ENCODE measurements at regions not wholly inside any gene's neighbourhood (a gene's known extent, or its start where the extent isn't known, plus 50 kb on each side); places are given as distances from the start of the nearest gene placed in this dataset.

DNA sequence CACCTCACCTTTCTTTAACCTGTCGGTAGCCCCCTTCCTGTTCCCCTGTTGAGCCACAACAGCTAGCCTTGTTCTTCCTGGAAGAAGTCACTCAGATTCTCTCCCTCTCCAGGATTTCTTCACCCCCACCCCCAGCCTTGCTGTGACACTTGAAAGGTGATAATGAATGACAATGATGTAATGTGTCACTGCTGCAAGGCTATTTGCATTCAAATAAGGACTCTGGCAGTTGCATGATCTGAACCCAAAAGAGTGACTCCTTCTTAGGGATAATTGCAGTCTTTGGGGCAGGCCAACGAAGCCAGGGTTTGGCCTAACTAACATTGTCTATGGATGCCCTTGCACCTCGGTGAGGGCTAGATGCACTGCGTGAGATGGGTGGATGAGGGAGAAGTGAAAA is 154.4 kb upstream of the CLINT1 start:
- TF ChIP-seq POLR2A (IDR thresholded peaks at IDR 0.05): no peak
- TF ChIP-seq, protein P1, sequence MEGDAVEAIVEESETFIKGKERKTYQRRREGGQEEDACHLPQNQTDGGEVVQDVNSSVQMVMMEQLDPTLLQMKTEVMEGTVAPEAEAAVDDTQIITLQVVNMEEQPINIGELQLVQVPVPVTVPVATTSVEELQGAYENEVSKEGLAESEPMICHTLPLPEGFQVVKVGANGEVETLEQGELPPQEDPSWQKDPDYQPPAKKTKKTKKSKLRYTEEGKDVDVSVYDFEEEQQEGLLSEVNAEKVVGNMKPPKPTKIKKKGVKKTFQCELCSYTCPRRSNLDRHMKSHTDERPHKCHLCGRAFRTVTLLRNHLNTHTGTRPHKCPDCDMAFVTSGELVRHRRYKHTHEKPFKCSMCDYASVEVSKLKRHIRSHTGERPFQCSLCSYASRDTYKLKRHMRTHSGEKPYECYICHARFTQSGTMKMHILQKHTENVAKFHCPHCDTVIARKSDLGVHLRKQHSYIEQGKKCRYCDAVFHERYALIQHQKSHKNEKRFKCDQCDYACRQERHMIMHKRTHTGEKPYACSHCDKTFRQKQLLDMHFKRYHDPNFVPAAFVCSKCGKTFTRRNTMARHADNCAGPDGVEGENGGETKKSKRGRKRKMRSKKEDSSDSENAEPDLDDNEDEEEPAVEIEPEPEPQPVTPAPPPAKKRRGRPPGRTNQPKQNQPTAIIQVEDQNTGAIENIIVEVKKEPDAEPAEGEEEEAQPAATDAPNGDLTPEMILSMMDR (IDR thresholded peaks at IDR 0.05 in 4 of 5, conservative IDR thresholded peaks at IDR 0.05 in 1 of 5): no peak

All from gastrocnemius medialis (tissue), 4 donors.